Lung (tissue), 11 donors: ENCODE measurements at regions not wholly inside any gene's neighbourhood (a gene's known extent, or its start where the extent isn't known, plus 50 kb on each side); places are given as distances from the start of the nearest gene placed in this dataset.
A peak's percentile ranks its signal among the peaks of the same experiment; 100 is the strongest.

Source experiments
- ATAC-seq: fragments of 200-7000 bp; cut with Tn5 transposase; one replicate; pipeline ENCODE4 v1.9.1; 2020; ENCODE audit warnings: moderate number of reproducible peaks; ENCODE audit not compliant: insufficient read depth, low FRiP score
- DNase-seq, 3 donors: peaks; one replicate each; pipeline ENCODE4 v3.0.0-alpha.2; 2013 to 2017
- H3K27ac ChIP-seq, 2 donors: one replicate each; pipeline ENCODE4 v1.5.1; 2013; ENCODE audit warnings: mild to moderate bottlenecking in 2 of 2, moderate library complexity in 2 of 2, control low read depth in 1 of 2, inconsistent platforms in 1 of 2, low read depth in 1 of 2, low read length in 1 of 2
- H3K27me3 ChIP-seq, 3 donors: one replicate each; pipeline ENCODE4 v1.5.1; 2013; ENCODE audit warnings: low read length in 2 of 3; ENCODE audit not compliant: control insufficient read depth in 3 of 3, insufficient read depth in 3 of 3
- H3K36me3 ChIP-seq, 4 donors: one replicate each; pipeline ENCODE4 v1.5.1; 2013; ENCODE audit warnings: low read length in 4 of 4, mild to moderate bottlenecking in 1 of 4, moderate library complexity in 1 of 4; ENCODE audit not compliant: control insufficient read depth in 4 of 4, insufficient read depth in 4 of 4
- H3K4me1 ChIP-seq, 5 donors: one replicate each; pipeline ENCODE4 v1.5.1; 2013; ENCODE audit warnings: low read length in 5 of 5, mild to moderate bottlenecking in 2 of 5, moderate library complexity in 1 of 5; ENCODE audit not compliant: control insufficient read depth in 5 of 5, insufficient read depth in 5 of 5
- H3K4me3 ChIP-seq: one replicate; pipeline ENCODE4 v1.5.1; 2013; ENCODE audit warnings: mild to moderate bottlenecking, control low read depth, moderate library complexity
- H3K9ac ChIP-seq, 2 donors: one replicate each; pipeline ENCODE4 v1.5.1; 2013; ENCODE audit warnings: low read length in 2 of 2, control low read depth in 1 of 2; ENCODE audit not compliant: insufficient read depth in 1 of 2
- H3K9me3 ChIP-seq, 4 donors: one replicate each; pipeline ENCODE4 v1.5.1; 2013; ENCODE audit warnings: low read length in 3 of 4, mild to moderate bottlenecking in 1 of 4, moderate library complexity in 1 of 4; ENCODE audit not compliant: control insufficient read depth in 4 of 4, insufficient read depth in 3 of 4
- WGBS, 2 donors: extraction: QIAGEN DNeasy Blood & Tissue Kit; methylation state at CpG; one replicate each; pipeline ENCODE4 v1.1.7; 2013; 5-methylcytosine and 5-hydroxymethylcytosine counted together
- TF ChIP-seq, protein P1 (sequence below): IDR thresholded peaks from 2 replicates; pipeline ENCODE4 v1.5.1; 2012; ENCODE audit warnings: mild to moderate bottlenecking; ENCODE audit errors: control extremely low read depth, extremely low read depth
- donor health status: control.
- donor health status: control.
- donor health status: Bipolar disorder and iron deficiency.
- donor health status: healthy.
- donor health status: DM: yes; HTN: yes; CAD: no.

- ATAC-seq (no peak), DNase-seq (no peak)
- Histone ChIP-seq H3K36me3 (no peaks in the 10 kb centered on the region), H3K27me3 (peaks cover 0 to 3% (median 0%) of the 10 kb centered on the region in 3 donors), H3K4me3 (no peak overlapping the region), H3K9me3 (no peaks in the 10 kb centered on the region), H3K4me1 (no peaks in the 10 kb centered on the region), H3K27ac (no peak overlapping the region), H3K9ac (no peak overlapping the region)
- TF ChIP-seq, protein P1, sequence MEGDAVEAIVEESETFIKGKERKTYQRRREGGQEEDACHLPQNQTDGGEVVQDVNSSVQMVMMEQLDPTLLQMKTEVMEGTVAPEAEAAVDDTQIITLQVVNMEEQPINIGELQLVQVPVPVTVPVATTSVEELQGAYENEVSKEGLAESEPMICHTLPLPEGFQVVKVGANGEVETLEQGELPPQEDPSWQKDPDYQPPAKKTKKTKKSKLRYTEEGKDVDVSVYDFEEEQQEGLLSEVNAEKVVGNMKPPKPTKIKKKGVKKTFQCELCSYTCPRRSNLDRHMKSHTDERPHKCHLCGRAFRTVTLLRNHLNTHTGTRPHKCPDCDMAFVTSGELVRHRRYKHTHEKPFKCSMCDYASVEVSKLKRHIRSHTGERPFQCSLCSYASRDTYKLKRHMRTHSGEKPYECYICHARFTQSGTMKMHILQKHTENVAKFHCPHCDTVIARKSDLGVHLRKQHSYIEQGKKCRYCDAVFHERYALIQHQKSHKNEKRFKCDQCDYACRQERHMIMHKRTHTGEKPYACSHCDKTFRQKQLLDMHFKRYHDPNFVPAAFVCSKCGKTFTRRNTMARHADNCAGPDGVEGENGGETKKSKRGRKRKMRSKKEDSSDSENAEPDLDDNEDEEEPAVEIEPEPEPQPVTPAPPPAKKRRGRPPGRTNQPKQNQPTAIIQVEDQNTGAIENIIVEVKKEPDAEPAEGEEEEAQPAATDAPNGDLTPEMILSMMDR, result no peak
- 64 to 67% methylated on average over 1 of the region's 1 CpG for WGBS, 2 donors
These were observed 59.3 kb upstream of the MAGED1 start for GRCh38 chrX:51834076-51834475.

DNA sequence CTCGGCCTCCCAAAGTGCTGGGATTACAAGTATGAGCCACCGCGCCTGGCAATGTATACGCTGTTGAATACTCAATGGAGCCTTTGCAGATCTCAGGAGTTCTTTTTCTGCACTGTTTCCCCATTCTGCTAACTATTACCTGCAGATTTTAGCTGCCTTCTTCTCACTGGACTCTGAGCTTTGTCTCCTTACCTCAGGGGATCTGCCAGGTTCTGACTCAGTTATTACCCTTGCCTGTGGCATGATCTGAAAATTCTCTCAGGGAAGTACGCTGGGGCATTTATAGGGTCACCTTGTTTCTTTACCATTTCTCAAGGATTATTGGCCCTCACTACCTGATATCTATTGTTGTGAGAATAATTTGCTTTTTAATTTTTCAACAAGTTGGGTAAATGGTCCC, 56.6 kb upstream of the MAGED1 start:
- no peak for ATAC-seq
- 94 to 100% methylated on average over 5 of the region's 5 CpGs for WGBS, 2 donors

DNA sequence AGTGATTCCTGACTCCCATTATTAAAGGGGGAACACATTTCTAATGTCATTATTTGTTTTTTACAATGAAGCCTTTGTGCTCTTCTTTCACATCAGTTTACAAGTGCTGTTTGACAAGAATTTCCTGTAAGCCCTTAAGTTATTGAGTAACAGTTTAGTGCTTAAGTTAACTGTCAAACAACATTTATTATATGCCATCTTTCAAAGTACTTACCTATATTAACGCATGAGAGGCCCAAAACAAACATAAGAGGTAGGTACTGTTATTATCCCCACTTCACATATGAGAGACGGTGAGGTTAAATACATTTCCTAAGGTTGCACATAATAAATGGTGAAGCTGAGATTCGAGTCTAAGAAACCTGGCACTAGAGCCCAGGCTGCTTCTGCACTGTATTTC, 56.0 kb upstream of the MAGED1 start:
- H3K36me3 ChIP-seq, result no peaks in the 10 kb centered on the region
- H3K4me3 ChIP-seq, result no peak overlapping the region
- H3K4me1 ChIP-seq, result no peaks in the 10 kb centered on the region
- no peak overlapping the region for H3K27ac ChIP-seq
- whole genome bisulfite sequencing, 2 donors, result 50 to 75% methylated on average over 3 of the region's 3 CpGs
- H3K9me3 ChIP-seq, result no peaks in the 10 kb centered on the region
- DNase-seq, result no peak
- no peak overlapping the region for H3K9ac ChIP-seq
- ATAC-seq, result no peak
- TF ChIP-seq, protein P1, result no peak
- peaks cover 0 to 3% (median 0%) of the 10 kb centered on the region in 3 donors for H3K27me3 ChIP-seq

More for the DNA sequence above, 56.6 kb upstream of the MAGED1 start:
- Histone ChIP-seq H3K27ac (no peak overlapping the region), H3K9me3 (no peaks in the 10 kb centered on the region), H3K27me3 (peaks cover 0 to 3% (median 0%) of the 10 kb centered on the region in 3 donors), H3K4me3 (no peak overlapping the region), H3K36me3 (no peaks in the 10 kb centered on the region), H3K4me1 (no peaks in the 10 kb centered on the region), H3K9ac (no peak overlapping the region)
- no peak for DNase-seq
- TF ChIP-seq, protein P1, result no peak

GRCh38 chrX:51837921-51838320, 55.5 kb upstream of the MAGED1 start:
- Histone ChIP-seq H3K27ac (no peak overlapping the region), H3K4me1 (no peaks in the 10 kb centered on the region), H3K36me3 (no peaks in the 10 kb centered on the region), H3K27me3 (peaks cover 0 to 3% (median 0%) of the 10 kb centered on the region in 3 donors), H3K4me3 (no peak overlapping the region), H3K9me3 (no peaks in the 10 kb centered on the region), H3K9ac (no peak overlapping the region)
- ATAC-seq (no peak), DNase-seq (peak; percentile 52 to 85 (median 63))
- 60 to 79% methylated on average over 3 of the region's 3 CpGs for WGBS, 2 donors
- TF ChIP-seq, protein P1, result no peak
